HG03460 (cell line): ENCODE measurements at regions not wholly inside any gene's neighbourhood (a gene's known extent, or its start where the extent isn't known, plus 50 kb on each side); places are given as distances from the start of the nearest gene placed in this dataset.
A peak's percentile ranks its signal among the peaks of the same experiment; 100 is the strongest.

ENCODE experiments used
- ATAC-seq: cut with Tn5 transposase; IDR thresholded peaks from one replicate; pipeline ENCODE4 v1.9.1; 2021; ENCODE audit not compliant: unreplicated experiment

- peak; percentile 70 for ATAC-seq
These were observed 856.4 kb downstream of the RNF144A start for GRCh38 chr2:7773362-7774360.

GRCh38 chr2:7774481-7774880 is 857.3 kb downstream of the RNF144A start:
- no peak for ATAC-seq

- ATAC-seq: no peak
These were observed 860.5 kb downstream of the RNF144A start for GRCh38 chr2:7777668-7778067.

- ATAC-seq: no peak
These were observed 863.1 kb downstream of the RNF144A start for GRCh38 chr2:7780321-7780720.

- no peak for ATAC-seq
These were observed 868.5 kb downstream of the RNF144A start for GRCh38 chr2:7785700-7786099.

GRCh38 chr2:7788736-7789135 is 871.5 kb downstream of the RNF144A start:
- no peak for ATAC-seq

GRCh38 chr2:7792031-7792651 is 874.9 kb downstream of the RNF144A start:
- ATAC-seq: no peak

- no peak for ATAC-seq
These were observed 878.8 kb downstream of the RNF144A start for GRCh38 chr2:7795778-7796563.

GRCh38 chr2:7800031-7800430 is 881.8 kb upstream of the ID2 start:
- no peak for ATAC-seq

- no peak for ATAC-seq
These were observed 880.6 kb upstream of the ID2 start for GRCh38 chr2:7801212-7801611.

GRCh38 chr2:7803515-7803914 is 878.3 kb upstream of the ID2 start:
- no peak for ATAC-seq

- no peak for ATAC-seq
These were observed 872.2 kb upstream of the ID2 start for GRCh38 chr2:7809640-7810039.

- no peak for ATAC-seq
These were observed 870.8 kb upstream of the ID2 start for GRCh38 chr2:7811073-7811472.

- no peak for ATAC-seq
These were observed 869.4 kb upstream of the ID2 start for GRCh38 chr2:7812231-7812995.

GRCh38 chr2:7813541-7814292 is 868.1 kb upstream of the ID2 start:
- ATAC-seq: no peak

- ATAC-seq: no peak
These were observed 866.1 kb upstream of the ID2 start for GRCh38 chr2:7815726-7816125.

GRCh38 chr2:7816233-7816632 is 865.6 kb upstream of the ID2 start:
- no peak for ATAC-seq

- ATAC-seq: no peak
These were observed 864.9 kb upstream of the ID2 start for GRCh38 chr2:7816944-7817343.

GRCh38 chr2:7819316-7819715 is 862.5 kb upstream of the ID2 start:
- no peak for ATAC-seq

- ATAC-seq: no peak
These were observed 862.0 kb upstream of the ID2 start for GRCh38 chr2:7819850-7820249.
